Fibroblast of peridontal ligament (primary cell): ENCODE measurements at regions not wholly inside any gene's neighbourhood (a gene's known extent, or its start where the extent isn't known, plus 50 kb on each side); places are given as distances from the start of the nearest gene placed in this dataset.

Experiments
- DNase-seq: peaks from one replicate; pipeline ENCODE4 v3.0.0-alpha.2; 2010; ENCODE audit errors: extremely low read depth

- DNase-seq = no peak
These were observed 194.1 kb upstream of the KBTBD8 start for GRCh38 chr3:66803721-66804695.

- no peak for DNase-seq
These were observed 189.1 kb upstream of the KBTBD8 start for GRCh38 chr3:66808891-66809594.

GRCh38 chr3:66809595-66809958 lies 188.5 kb upstream of the KBTBD8 start:
- DNase-seq = no peak

- DNase-seq = peak; percentile 70
These were observed 186.0 kb upstream of the KBTBD8 start for GRCh38 chr3:66812136-66812535.

GRCh38 chr3:66812741-66813140 lies 185.4 kb upstream of the KBTBD8 start:
- DNase-seq = no peak

- DNase-seq = peak; percentile 85
These were observed 181.9 kb upstream of the KBTBD8 start for GRCh38 chr3:66816090-66816761.

- no peak for DNase-seq
These were observed 180.1 kb upstream of the KBTBD8 start for GRCh38 chr3:66817951-66818557.

- no peak for DNase-seq
These were observed 178.1 kb upstream of the KBTBD8 start for GRCh38 chr3:66819993-66820501.

GRCh38 chr3:66822186-66823008 lies 175.7 kb upstream of the KBTBD8 start:
- peak; percentile 59 for DNase-seq

GRCh38 chr3:66823009-66823397 lies 175.1 kb upstream of the KBTBD8 start:
- DNase-seq = no peak

GRCh38 chr3:66823532-66823931 lies 174.6 kb upstream of the KBTBD8 start:
- no peak for DNase-seq

- no peak for DNase-seq
These were observed 172.7 kb upstream of the KBTBD8 start for GRCh38 chr3:66825375-66825774.

GRCh38 chr3:66827726-66828125 lies 170.4 kb upstream of the KBTBD8 start:
- DNase-seq = no peak

- DNase-seq = no peak
These were observed 169.8 kb upstream of the KBTBD8 start for GRCh38 chr3:66828303-66828702.

GRCh38 chr3:66830301-66830700 lies 167.8 kb upstream of the KBTBD8 start:
- no peak for DNase-seq

- no peak for DNase-seq
These were observed 166.2 kb upstream of the KBTBD8 start for GRCh38 chr3:66831931-66832330.

- DNase-seq = peak; percentile 42
These were observed 161.5 kb upstream of the KBTBD8 start for GRCh38 chr3:66836363-66837152.

GRCh38 chr3:66838704-66839103 lies 159.4 kb upstream of the KBTBD8 start:
- no peak for DNase-seq

- no peak for DNase-seq
These were observed 158.6 kb upstream of the KBTBD8 start for GRCh38 chr3:66839508-66839907.
